Neural progenitor cell (in vitro differentiated cells): ENCODE measurements at regions not wholly inside any gene's neighbourhood (a gene's known extent, or its start where the extent isn't known, plus 50 kb on each side); places are given as distances from the start of the nearest gene placed in this dataset.

Experiments used
- EZH2 ChIP-seq: fragments of 200-600 bp; sonication (generic); IDR thresholded peaks from 2 replicates; pipeline ENCODE4 v1.6.1; 2017; ENCODE audit warnings: antibody characterized with exemption, mild to moderate bottlenecking, moderate library complexity
- TF ChIP-seq, protein P1 (sequence below): fragments of 200-600 bp; sonication (generic); IDR thresholded peaks from 2 replicates; pipeline ENCODE4 v1.5.1; 2017; ENCODE audit warnings: antibody characterized with exemption, mild to moderate bottlenecking

DNA sequence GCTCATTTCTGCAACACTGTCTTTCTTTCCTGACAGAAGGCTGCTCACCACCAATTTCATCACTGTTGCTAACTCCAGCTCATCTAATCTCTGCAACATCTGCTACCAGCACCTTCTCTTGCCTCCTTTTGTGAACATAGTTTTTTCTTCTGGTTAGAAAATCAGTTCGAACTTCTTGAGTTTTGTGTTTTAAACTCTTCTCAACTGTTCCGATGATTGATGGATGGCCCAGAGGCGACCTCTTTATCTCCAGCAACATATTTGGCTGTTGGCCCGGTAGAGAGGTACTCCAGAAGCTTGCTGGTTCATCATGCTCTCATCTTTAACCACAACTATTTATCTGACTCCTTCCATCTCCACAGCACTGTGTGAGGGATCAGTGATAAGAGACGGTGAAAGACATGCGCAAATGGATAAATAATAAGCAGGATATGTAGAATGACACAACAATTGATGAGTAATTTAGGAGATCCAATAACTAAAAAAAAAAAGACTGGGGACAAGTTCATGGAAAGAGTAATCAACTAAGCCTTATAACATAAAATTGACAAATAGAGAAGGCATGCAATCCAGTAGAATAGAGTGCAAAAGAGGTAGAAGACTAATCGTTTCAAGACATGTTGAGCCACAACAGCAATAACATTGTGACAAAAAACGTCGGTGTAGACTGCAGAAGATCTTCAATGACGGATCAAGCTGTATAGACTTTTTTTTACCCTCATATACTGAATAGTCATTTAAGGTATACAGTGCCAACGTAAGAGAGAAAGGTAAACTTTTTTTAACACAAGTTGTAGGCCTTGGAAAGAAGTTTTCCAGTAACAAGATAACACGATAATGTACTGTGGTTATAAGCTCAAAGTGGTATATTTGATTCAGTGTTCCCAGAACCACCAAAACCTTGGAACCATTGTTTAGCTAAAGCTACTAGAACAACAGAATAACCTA is 152.2 kb downstream of the CRPPA start:
- TF ChIP-seq, protein P1, sequence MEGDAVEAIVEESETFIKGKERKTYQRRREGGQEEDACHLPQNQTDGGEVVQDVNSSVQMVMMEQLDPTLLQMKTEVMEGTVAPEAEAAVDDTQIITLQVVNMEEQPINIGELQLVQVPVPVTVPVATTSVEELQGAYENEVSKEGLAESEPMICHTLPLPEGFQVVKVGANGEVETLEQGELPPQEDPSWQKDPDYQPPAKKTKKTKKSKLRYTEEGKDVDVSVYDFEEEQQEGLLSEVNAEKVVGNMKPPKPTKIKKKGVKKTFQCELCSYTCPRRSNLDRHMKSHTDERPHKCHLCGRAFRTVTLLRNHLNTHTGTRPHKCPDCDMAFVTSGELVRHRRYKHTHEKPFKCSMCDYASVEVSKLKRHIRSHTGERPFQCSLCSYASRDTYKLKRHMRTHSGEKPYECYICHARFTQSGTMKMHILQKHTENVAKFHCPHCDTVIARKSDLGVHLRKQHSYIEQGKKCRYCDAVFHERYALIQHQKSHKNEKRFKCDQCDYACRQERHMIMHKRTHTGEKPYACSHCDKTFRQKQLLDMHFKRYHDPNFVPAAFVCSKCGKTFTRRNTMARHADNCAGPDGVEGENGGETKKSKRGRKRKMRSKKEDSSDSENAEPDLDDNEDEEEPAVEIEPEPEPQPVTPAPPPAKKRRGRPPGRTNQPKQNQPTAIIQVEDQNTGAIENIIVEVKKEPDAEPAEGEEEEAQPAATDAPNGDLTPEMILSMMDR = no peak
- no peak for TF ChIP-seq EZH2
